Iris pigment epithelial cell (primary cell): ENCODE measurements at regions not wholly inside any gene's neighbourhood (a gene's known extent, or its start where the extent isn't known, plus 50 kb on each side); places are given as distances from the start of the nearest gene placed in this dataset.
"Not testable (repeated sequence)": the region's sequence is repeated elsewhere in the genome, so short reads cannot be mapped to it uniquely, and the experiment has no call there.

Experiments used
- DNase-seq: peaks from one replicate; pipeline ENCODE4 v3.0.0-alpha.2; 2011; ENCODE audit warnings: low read depth

GRCh38 chrX:108843039-108843438, 106.7 kb upstream of the IRS4 start:
- not testable (repeated sequence) for DNase-seq

- DNase-seq = no peak
These were observed 97.6 kb upstream of the IRS4 start for GRCh38 chrX:108833993-108834392.

GRCh38 chrX:108811891-108812290, 75.5 kb upstream of the IRS4 start:
- DNase-seq = no peak

GRCh38 chrX:108795240-108795639, 58.9 kb upstream of the IRS4 start:
- no peak for DNase-seq
